ENCODE measurements at regions not wholly inside any gene's neighbourhood (a gene's known extent, or its start where the extent isn't known, plus 50 kb on each side); places are given as distances from the start of the nearest gene placed in this dataset.

- POLR2A ChIA-PET, result no interaction called here
- no peak overlapping the region for H2AFZ ChIP-seq (ENCODE audit: low read depth, low read length)
- peaks cover 8% of the 10 kb centered on the region for H3K4me1 ChIP-seq (ENCODE audit: control insufficient read depth, extremely low read depth, insufficient read depth, low read length)
- no peaks in the 10 kb centered on the region for H3K9me1 ChIP-seq (replicated peaks; ENCODE audit: control insufficient read depth, extremely low read depth, insufficient read depth, low read length)
- TF ChIP-seq EZH2 (IDR thresholded peaks at IDR 0.05; ENCODE audit: borderline replicate concordance, low read depth, low read length, severe bottlenecking) (no peak), GATA2 (IDR thresholded peaks at IDR 0.05; ENCODE audit: insufficient read depth, insufficient read length, low read depth, low read length) (no peak), MYC (IDR thresholded peaks at IDR 0.05; ENCODE audit: low read depth, low read length) (no peak), POLR2AphosphoS5 (IDR thresholded peaks at IDR 0.05; ENCODE audit: insufficient read depth, low read depth, low read length) (no peak), FOS (IDR thresholded peaks at IDR 0.05; ENCODE audit: borderline replicate concordance, insufficient read depth, low read length) (no peak), JUN (IDR thresholded peaks at IDR 0.05; ENCODE audit: borderline replicate concordance, insufficient read depth, insufficient read length, low read depth) (no peak), POLR2A (IDR thresholded peaks at IDR 0.05; ENCODE audit: low read depth, low read length) (no peak), MAX (IDR thresholded peaks at IDR 0.05; ENCODE audit: insufficient read depth, insufficient read length) (no peak)
- TF ChIP-seq, protein P1, sequence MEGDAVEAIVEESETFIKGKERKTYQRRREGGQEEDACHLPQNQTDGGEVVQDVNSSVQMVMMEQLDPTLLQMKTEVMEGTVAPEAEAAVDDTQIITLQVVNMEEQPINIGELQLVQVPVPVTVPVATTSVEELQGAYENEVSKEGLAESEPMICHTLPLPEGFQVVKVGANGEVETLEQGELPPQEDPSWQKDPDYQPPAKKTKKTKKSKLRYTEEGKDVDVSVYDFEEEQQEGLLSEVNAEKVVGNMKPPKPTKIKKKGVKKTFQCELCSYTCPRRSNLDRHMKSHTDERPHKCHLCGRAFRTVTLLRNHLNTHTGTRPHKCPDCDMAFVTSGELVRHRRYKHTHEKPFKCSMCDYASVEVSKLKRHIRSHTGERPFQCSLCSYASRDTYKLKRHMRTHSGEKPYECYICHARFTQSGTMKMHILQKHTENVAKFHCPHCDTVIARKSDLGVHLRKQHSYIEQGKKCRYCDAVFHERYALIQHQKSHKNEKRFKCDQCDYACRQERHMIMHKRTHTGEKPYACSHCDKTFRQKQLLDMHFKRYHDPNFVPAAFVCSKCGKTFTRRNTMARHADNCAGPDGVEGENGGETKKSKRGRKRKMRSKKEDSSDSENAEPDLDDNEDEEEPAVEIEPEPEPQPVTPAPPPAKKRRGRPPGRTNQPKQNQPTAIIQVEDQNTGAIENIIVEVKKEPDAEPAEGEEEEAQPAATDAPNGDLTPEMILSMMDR (IDR thresholded peaks at IDR 0.05; ENCODE audit: extremely low read depth in 1 of 2, insufficient read depth in 1 of 2, low read depth in 1 of 2, low read length in 2 of 2), result no peak
- no peak overlapping the region for H3K4me3 ChIP-seq (replicated peaks in 1 of 3; ENCODE audit: insufficient read depth in 1 of 3, low read depth in 1 of 3, low read length in 3 of 3)
- no peaks in the 10 kb centered on the region for H3K27me3 ChIP-seq (ENCODE audit: control insufficient read depth in 2 of 2, insufficient read depth in 2 of 2, low read length in 2 of 2)
- dilution Hi-C loops (cut with MboI; ENCODE audit: extremely low pct_ligation_motif_present, low sequenced_read_pairs) (no loop called here), intact Hi-C loops (cut with micrococcal nuclease) (no loop called here)
- H3K36me3 ChIP-seq (ENCODE audit: control insufficient read depth in 2 of 2, extremely low read depth in 1 of 2, insufficient read depth in 2 of 2, low read length in 2 of 2), result peaks cover 0 to 4% of the 10 kb centered on the region in 2 experiments
- no peak for FAIRE-seq
- peaks cover 75% of the 10 kb centered on the region for H3K79me2 ChIP-seq (ENCODE audit: control insufficient read depth, insufficient read depth, low read length)
- H3K4me2 ChIP-seq (ENCODE audit: insufficient read depth, low read length), result no peak overlapping the region
- no peak for DNase-seq (ENCODE audit: low read depth, low spot score)
- no peak overlapping the region for H3K27ac ChIP-seq (ENCODE audit: insufficient read depth, low read depth, low read length)
- no peaks in the 10 kb centered on the region for H4K20me1 ChIP-seq (replicated peaks; ENCODE audit: control insufficient read depth, extremely low read depth, insufficient read depth, low read length)
- CTCF ChIA-PET, result interaction anchor here (2.5 kb wide), 1 partner anchor 13 kb away, joined by 8 read pairs; no protein-coding TSS in a partner anchor
- no TSS peak for BruUV-seq (replicated peaks)
- no peaks in the 10 kb centered on the region for H3K9me3 ChIP-seq (replicated peaks; ENCODE audit: control insufficient read depth, insufficient read depth, low read length)
- H3K9ac ChIP-seq (replicated peaks; ENCODE audit: extremely low read depth, insufficient read depth, low read length), result no peak overlapping the region
Measured at GRCh38 chr14:73776194-73776537, 62.0 kb upstream of the PNMA1 start.
